GM19025 (cell line): ENCODE measurements at regions not wholly inside any gene's neighbourhood (a gene's known extent, or its start where the extent isn't known, plus 50 kb on each side); places are given as distances from the start of the nearest gene placed in this dataset.
"Not testable (repeated sequence)": the region's sequence is repeated elsewhere in the genome, so short reads cannot be mapped to it uniquely, and the experiment has no call there.

Experiments
- ATAC-seq: cut with Tn5 transposase; IDR thresholded peaks from one replicate; pipeline ENCODE4 v1.9.1; 2021; ENCODE audit warnings: mild to moderate bottlenecking, low read depth, moderate library complexity; ENCODE audit not compliant: unreplicated experiment

DNA sequence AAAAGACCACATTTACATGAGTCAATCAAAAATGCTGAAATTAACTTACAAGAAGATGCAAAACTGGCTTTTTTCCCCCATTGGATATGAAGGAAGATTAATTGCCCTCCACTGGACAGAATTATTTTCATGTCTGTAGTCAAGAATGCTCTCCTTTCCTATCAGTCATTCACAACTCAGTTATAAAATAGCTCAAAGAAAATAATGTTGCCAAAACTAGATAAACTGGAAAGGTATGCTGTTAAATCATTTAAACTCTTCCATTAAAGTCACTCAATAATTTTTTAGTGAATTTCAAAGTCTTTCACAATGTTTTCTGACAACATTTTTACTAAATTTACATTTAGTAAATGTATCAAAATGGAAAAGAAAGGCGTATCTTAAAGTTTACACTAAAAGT lies 384.5 kb downstream of the HGF start:
- ATAC-seq = no peak

DNA sequence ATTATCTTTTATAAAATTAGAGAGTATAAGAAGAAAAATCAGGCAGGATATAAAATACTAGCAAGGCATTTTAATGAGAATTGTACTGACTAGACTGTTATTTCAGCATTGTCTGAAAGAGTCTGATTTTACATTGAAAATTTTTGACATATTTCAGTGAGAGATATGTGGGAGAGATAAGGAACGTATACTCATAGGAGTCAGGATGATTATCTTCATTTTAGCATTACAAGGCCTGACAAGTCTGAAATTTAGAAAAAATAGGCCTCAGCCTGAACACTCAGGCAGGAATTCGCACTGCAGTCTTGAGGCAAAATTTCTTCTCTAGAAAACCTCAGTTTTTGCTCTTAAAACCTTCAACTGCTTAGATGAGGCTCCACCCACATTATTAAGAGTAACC lies 386.0 kb downstream of the HGF start:
- no peak for ATAC-seq

DNA sequence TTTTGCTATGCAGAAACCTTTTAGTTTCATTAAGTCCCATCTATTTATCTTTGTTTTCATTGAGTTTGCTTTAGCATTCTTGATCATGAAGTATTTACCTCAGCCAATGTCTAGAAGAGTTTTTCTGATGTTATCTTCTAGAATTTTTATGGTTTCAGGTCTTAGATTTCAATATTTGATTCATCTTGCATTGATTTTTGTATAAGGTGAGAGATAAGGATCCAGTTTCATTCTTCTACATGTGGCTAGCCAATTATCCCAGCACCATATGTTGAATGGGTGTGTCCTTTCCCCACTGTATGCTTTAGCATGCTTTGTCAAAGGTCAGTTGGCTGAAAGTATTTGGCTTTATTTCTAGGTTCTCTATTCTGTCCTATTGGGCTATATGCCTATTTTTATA lies 395.2 kb downstream of the HGF start:
- ATAC-seq = not testable (repeated sequence)

DNA sequence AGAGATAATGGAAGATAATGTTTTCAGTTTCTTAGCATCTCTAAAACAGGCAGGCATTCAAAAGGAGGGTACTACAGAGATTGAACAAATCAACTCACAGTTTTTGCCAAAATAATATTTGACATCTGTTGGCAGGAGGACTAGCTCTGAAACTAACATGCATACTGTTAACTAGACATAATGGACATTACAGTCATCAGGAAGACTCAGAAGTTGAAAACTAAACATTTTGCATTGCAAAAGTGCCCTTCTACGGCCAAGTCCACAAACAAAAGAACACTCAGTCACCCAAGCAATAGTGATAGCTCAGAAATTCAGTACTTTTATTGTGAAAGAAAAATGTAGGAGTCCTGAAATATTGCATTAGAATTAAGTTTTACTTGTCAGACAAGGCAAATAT lies 399.0 kb downstream of the HGF start:
- ATAC-seq = no peak

DNA sequence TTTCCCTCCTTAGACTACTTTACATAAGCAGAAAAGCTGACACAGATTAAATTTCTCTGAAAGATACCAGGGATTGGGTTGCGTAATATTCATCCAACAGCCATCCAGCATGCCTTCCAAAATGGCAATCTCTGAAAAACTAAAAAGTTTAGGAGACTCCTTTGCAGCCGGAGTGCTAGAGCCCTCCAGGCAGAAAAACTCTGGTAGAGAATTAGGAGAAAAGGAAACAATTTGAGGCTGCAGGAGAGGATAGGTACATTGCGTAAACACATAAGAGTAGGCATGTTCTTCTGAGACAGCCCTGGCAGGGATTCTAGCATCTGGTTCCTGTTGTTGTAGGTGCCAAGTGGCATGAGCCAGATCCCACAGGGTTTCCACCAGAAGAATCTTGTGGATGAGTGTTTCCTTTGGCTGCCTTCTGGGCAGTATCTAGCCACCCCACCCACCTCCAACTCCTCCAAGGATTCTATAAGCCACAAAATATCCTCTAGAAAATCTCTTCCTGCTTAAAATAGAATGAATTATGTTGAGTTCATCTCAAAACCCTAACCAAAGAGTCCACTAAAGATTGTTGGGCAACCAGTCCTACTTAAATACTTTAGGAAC lies 402.4 kb downstream of the HGF start:
- no peak for ATAC-seq

DNA sequence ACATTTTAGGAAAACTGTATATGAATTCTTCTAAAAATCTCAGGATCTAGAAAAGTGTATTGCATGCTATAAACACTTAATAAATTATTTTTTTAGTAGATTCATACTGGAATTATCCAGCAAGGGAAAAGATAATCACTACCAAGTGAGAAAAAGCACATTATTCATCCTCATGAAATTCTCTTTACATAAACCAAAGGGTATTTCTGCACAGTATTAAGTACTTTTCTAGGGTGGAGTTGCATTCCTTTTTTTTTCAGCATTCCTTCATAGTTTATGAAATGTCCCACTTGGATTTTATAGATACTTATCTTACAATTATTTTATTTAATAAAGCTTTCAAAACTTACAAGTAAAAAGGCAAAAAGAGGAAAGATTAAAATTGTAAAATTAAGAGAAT lies 403.3 kb downstream of the HGF start:
- ATAC-seq = no peak

DNA sequence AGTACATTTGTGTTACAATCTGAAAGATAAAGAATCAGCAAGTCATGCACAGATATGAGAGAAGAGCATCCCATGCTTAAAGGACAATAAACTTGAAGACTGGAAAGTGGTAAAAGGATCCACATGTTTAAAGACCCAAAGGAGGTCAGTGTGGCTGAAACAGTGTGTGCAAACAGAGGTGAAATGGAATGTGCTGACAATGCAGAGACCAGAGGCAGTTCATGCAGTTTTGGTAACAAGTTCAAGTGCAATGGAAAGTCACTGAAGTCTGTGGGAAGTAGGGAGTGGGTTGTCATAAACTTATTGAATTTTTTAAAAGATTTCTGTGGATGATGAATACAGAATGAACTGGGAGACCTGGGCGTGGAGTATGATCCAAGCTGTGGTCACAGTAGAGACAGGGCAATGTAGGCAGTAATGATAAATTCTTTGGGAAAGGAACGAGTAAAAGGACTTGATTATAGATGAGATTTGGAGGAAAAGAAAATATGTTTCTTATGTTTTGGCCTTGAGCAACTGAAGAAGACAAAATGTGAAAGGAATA lies 408.0 kb downstream of the HGF start:
- ATAC-seq = no peak

DNA sequence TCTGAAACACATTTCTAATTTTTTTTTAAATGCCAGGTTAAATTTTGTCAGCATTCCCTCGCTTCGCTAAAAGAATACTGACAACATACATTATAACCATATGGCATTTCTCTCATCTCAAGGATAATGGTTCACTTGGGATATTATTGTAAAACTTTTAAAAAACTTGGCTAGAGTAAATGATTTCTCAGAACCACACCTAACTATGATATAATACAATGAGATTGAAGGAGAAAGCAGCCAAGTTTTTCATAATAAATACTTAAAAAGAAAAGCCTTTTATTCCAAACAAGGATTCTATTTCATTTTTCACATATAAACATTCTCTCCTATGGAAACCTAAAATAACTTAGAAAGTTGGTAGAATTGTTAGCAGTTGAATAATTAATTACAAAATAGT lies 413.9 kb downstream of the HGF start:
- no peak for ATAC-seq

DNA sequence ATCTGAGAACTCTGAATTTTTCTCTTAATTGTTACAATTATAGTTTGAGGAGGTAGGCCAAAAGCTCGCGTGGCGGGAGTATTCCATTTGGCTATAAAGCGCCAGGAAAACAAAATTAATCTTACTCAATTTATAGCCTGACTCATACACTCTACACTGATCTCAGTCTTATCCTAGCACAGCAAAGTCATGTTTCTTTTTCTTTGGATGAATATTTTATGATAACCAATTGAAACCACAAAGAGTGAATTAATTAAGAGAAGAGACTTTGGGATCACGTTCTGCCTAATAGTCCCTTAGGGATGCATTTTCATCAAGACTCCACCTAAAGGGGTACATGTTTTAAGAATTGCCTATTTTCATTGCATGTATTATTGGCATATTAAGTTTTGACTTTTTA lies 420.8 kb downstream of the HGF start:
- ATAC-seq = no peak

DNA sequence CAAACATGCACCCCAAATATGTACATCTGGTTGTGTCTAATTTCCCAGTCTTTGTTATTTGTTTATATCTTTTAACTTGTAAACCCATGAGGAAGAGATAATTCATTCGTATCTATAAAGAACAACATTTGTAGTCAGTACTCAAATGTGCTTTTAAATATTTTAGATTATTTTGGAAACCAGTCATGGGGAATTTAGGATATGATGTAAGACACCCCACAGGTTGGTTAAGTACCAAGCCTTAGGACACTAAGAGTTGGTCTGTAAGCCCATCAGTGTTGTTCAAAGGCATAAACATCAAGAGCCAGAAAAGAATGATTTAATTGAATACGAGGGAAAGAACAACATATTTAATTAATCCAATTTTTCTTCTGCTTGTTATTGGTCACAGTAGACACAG lies 421.1 kb upstream of the SEMA3C start:
- no peak for ATAC-seq

DNA sequence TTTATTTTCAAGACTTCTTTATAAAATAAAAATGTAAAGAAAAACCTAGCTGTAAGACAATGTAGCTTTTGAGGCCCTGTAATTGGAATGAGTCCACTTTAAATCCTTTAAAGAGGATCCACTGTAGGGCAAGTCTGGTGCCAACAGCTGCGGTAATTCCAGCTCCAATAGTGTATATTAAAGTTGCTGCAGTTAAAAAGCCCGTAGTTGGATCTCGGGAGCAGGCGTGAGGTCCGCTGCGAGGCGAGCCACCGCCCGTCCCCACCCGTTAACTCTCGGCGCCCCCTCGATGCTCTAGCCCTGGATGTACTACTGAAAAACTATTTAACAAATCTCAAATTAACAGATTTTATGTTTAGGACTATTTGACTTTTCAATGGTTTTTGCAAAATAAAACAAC lies 414.7 kb upstream of the SEMA3C start:
- ATAC-seq = no peak

DNA sequence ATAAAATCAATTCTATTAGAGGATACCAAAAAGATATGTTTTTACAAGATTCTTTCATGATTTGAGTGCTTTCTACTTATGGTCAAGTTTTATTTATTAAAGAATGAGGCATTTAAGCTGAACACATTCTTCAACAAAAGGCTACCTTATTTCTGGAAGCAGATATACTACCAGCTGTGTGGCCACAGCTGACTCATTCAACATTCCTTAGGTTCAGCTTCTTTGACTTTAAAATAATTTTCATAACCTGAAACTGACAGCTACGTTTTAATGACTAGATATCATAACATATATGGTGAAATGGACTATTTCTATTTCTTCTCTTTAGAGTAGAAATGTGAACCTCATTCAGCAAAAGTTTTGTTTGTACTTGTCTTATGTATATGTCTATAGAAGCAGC lies 414.2 kb upstream of the SEMA3C start:
- no peak for ATAC-seq

DNA sequence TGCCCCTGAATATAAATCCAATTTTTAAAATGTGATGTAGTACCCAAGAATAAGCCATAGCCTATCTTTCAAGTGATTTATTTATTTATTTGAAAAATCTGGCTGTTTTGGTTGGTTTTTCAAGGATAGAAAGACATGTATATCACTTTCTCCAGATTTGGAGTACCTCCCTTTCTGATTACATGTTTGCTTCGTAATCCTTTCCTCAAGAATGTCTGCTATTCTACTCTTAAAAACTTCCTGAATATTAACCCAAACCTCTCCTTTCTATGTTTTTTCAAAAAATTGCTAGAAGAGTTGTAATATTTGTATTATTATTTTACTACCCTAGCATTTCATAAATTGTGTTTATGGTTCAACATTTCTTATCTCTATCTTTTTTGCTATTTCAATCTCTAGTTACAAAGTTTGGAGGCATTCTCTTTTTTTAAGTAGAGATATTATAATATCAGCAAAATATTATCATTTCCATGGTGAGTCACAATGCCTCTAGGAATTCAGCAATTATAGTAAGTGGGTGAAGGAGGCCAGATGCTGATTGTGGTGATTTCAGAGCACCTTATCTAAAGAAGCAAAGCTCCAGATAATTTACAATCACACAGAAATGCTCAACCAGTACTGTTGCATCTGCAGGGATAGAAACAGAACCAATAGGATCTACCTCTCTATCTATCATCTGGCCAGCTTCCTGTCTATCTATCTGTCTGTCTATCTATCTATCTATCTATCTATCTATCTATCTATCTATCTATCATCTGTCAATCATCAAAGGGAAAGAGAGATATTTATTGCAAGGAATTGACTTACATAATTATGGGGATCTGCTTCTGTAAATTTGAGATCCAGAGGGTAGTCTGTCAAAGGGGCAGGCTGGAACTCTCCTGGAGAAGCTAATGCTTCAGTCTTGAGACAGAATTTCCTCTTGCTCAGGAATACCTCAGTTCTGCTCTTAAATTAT lies 412.5 kb upstream of the SEMA3C start:
- ATAC-seq = no peak

DNA sequence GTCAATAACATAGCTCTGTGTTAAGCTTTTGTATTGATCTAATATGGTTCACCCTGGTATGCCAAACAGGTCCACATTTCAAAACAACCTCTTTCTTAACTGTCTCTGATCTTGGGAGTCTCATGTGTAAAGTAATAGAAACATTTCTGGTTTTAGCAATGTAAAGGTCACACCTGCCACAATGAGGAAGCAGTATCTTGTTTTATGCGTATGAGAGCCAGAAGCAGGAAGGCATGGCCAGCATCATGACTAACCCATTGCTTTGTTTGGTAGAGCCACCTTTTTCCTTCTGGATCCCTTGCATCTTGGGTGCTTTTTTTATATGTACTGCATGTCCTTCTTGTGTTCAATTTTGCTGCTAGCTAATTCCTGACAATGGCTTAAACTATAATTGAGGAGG lies 411.3 kb upstream of the SEMA3C start:
- ATAC-seq = no peak

DNA sequence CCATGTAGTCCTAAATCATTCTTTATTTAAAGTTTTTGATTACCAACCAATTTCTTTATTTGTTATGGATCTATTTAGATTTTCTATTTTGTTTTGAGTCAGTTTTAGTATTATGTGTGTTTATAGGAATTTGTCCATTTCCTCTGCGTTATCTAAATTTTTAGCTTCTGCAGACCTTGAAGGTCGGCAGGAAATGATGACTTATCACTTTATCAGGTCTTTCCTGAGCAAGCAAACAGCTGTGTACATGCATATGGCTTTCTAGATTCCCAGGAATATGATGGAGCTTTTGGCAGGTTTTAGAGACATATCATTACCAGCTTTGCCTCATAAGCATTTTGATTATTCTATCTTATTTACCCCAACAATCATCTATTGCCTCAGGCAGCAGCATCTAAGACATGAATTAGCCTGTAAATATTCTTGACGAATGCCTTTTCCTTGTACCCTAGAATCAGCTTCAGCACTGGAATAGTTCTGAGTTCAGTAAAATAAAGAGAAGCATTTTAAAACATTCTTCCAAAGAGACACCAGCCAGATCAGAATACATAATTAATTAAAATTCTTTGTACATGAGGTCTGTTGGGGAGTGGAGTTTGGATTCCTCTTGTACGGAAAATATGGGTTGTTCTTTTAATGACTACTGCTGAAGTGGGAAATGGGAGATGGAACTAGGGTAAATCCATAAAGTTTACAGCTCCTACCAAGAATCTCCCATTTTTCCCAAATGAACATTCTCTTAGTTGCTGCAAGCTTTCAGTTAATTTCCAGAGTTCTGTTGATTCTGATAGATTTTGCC lies 408.8 kb upstream of the SEMA3C start:
- ATAC-seq = no peak

DNA sequence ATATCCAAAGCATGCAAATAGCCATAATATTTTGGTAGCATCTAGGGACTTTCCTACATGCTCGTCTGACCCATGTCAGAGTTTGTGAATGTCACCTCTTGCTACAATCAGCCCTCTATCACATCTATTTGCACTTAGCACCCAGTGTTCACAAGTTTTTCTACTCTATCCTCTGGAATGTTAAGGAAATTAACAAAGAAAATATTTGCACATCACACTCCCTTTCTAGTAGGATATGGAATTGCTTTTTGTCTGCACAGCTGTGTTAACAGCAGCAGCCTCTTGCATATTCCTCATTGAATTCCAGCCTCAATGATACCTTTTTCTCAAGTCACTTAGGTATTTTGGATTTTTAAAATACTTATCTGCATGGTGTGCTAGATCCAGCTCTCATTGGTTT lies 403.1 kb upstream of the SEMA3C start:
- no peak for ATAC-seq

DNA sequence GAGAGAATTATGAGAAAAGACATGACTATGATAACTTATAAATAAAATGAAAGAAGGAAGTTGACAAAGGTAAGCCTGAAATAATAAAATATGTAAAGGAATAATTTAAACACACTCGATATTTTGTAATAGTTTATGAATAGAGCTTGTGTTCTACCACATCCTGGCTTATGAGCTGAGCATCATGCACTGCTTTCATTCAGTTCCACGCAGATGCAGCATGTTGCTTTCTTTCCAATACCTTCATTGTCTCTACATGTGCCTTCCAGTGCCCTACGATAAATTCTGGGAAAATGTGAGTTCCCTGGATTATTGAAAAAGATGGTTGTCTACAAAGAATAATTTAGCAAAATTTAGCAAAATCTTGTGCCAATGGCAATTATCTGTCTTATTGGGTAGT lies 398.9 kb upstream of the SEMA3C start:
- no peak for ATAC-seq

DNA sequence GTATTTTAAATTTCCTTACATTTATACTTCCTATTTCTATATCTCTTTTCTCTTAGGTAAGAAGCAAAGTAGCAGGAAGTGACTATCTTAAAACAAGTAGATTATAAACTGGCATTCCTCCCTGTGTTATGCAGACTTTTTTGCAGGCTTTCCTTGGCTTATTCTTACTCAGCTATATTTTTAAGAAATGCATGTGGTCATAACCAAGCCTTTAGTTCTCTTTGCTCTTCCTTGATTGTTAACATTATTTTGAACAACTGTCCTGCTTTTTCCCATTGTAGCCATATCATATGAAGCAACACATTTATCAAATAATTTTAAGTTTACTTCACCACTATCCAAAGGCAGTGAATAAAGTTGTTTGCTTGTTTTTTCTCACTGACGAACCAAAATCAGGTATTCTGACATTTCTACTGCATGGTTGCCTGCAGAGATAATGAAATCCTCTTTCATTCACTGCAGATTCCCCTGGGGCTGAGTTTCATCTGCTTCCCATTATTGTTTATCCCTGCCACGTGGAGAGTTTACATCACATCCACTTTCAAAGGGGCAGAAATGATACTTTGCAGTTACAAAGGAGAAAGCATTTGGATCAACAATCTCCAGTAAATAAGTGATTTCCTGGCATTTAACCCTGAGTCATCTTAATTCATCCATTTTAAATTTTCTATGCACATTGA lies 389.9 kb upstream of the SEMA3C start:
- no peak for ATAC-seq

DNA sequence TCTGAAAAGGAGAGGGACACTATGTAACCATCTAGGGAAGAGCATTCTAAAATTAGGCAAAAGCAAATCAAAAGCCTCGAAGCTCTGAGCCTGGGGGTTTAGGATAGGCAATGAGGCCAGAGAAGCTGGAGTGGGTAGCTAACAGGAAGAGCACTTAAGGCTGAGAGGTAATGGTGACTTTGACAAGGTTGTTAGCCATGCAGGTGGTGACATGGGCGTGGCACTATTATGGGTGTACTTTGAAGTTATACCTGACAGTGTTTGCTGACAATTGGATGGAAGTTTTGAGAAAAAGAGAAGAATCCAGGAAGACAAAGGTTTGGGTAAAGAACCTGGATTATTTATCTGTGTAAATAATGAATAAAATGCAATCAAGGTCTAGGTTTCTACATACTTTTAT lies 383.0 kb upstream of the SEMA3C start:
- no peak for ATAC-seq

DNA sequence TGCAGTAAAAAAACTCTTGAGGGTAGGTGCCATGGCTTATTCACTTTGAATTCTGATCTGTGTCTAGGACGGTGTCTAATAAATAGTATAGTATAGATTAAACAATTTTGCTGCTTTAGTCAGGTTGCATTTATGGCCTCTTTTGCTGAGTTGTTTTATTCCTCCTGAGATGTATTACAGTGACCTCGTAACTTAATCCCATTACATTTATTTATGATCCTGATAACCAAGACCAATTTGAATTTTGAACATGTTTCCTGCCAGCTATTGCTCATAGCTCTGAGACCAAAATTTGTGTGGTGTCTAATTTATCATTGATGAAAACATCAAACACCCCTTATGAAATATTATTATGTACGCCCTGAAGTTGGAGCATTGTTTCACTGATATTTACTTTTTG lies 381.9 kb upstream of the SEMA3C start:
- no peak for ATAC-seq

DNA sequence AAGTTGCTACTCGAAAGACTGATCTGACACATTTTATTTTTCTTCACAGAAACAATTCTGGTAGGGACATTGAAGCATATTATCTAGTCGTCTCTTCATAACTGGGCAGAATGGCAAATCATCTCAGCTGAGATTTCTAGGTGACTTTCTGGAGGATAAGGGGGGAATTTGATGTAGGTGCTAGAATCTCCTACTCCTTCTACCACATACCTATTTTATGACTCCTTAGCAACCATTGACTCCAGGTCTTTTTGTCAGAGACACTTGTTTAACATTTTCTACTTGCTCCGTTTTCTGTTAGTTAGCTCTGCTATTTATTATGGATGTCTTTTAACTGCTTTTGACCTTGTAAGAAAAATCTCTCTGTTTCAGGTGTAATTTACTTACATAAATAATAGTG lies 380.9 kb upstream of the SEMA3C start:
- ATAC-seq = no peak
